H9 (cell line): ENCODE measurements at regions not wholly inside any gene's neighbourhood (a gene's known extent, or its start where the extent isn't known, plus 50 kb on each side); places are given as distances from the start of the nearest gene placed in this dataset.

Source experiments
- DNase-seq: peaks from one replicate; pipeline ENCODE4 v3.0.0-alpha.2; 2017
- H2AFZ ChIP-seq: one replicate; pipeline ENCODE4 v1.6.1; 2013; ENCODE audit warnings: mild to moderate bottlenecking, low read length, control low read depth, moderate library complexity
- H2AK5ac ChIP-seq: 2 replicates; pipeline ENCODE4 v1.6.1; 2013; ENCODE audit warnings: low read length, control low read depth, mixed read lengths; ENCODE audit not compliant: insufficient read length
- H2BK120ac ChIP-seq: one replicate; pipeline ENCODE4 v1.6.1; 2013; ENCODE audit warnings: low read depth, mild to moderate bottlenecking, low read length, control low read depth, inconsistent platforms; ENCODE audit not compliant: poor library complexity, severe bottlenecking
- H2BK12ac ChIP-seq: 2 replicates; pipeline ENCODE4 v1.6.1; 2013; ENCODE audit warnings: low read length, control low read depth, mixed read lengths, low read depth; ENCODE audit not compliant: insufficient read length
- H2BK15ac ChIP-seq: 2 replicates; pipeline ENCODE4 v1.6.1; 2013; ENCODE audit warnings: low read depth, low read length, control low read depth
- H2BK20ac ChIP-seq: one replicate; pipeline ENCODE4 v1.6.1; 2013; ENCODE audit warnings: low read depth, mild to moderate bottlenecking, low read length, control low read depth, inconsistent platforms; ENCODE audit not compliant: poor library complexity, severe bottlenecking
- H2BK5ac ChIP-seq: 2 replicates; pipeline ENCODE4 v1.6.1; 2013; ENCODE audit warnings: low read length, control low read depth, mixed read lengths; ENCODE audit not compliant: insufficient read length
- H3K14ac ChIP-seq: 2 replicates; pipeline ENCODE4 v1.6.1; 2013; ENCODE audit warnings: low read length, control low read depth; ENCODE audit not compliant: insufficient read depth
- H3K18ac ChIP-seq: 2 replicates; pipeline ENCODE4 v1.6.1; 2013; ENCODE audit warnings: low read depth, mild to moderate bottlenecking, mixed read lengths, low read length, control low read depth; ENCODE audit not compliant: insufficient read length
- H3K23ac ChIP-seq: 2 replicates; pipeline ENCODE4 v1.6.1; 2013; ENCODE audit warnings: low read length, control low read depth, mixed read lengths, low read depth; ENCODE audit not compliant: insufficient read length
- H3K23me2 ChIP-seq: 2 replicates; pipeline ENCODE4 v1.6.1; 2013; ENCODE audit warnings: low read depth, mild to moderate bottlenecking, mixed read lengths, low read length, control low read depth; ENCODE audit not compliant: insufficient read length, poor library complexity, severe bottlenecking
- H3K27ac ChIP-seq: 2 replicates; pipeline ENCODE4 v1.5.1; 2013; ENCODE audit warnings: low read length, control low read depth, mixed read lengths, low read depth; ENCODE audit not compliant: insufficient read length
- H3K27me3 ChIP-seq: 2 replicates; pipeline ENCODE4 v1.6.1; 2013; ENCODE audit warnings: low read length, control low read depth, inconsistent platforms; ENCODE audit not compliant: insufficient read depth
- H3K4ac ChIP-seq: 2 replicates; pipeline ENCODE4 v1.6.1; 2013; ENCODE audit warnings: low read depth, mild to moderate bottlenecking, control low read depth, inconsistent platforms, low read length, moderate library complexity
- H3K4me1 ChIP-seq: 2 replicates; pipeline ENCODE4 v1.6.1; 2013; ENCODE audit warnings: low read length, control low read depth, inconsistent platforms; ENCODE audit not compliant: insufficient read depth
- H3K4me2 ChIP-seq: 2 replicates; pipeline ENCODE4 v1.6.1; 2013; ENCODE audit warnings: low read length, control low read depth, mixed read lengths; ENCODE audit not compliant: insufficient read length, insufficient read depth
- H3K56ac ChIP-seq: 2 replicates; pipeline ENCODE4 v1.6.1; 2013; ENCODE audit warnings: low read depth, mild to moderate bottlenecking, mixed read lengths, low read length, control low read depth; ENCODE audit not compliant: insufficient read length
- H3K79me1 ChIP-seq: 2 replicates; pipeline ENCODE4 v1.6.1; 2013; ENCODE audit warnings: low read depth, mild to moderate bottlenecking, moderate library complexity, low read length, control low read depth, inconsistent platforms; ENCODE audit not compliant: insufficient read depth, poor library complexity, severe bottlenecking
- H3K79me2 ChIP-seq: 2 replicates; pipeline ENCODE4 v1.6.1; 2013; ENCODE audit warnings: low read length, control low read depth, inconsistent platforms; ENCODE audit not compliant: insufficient read depth
- H3K9ac ChIP-seq: 2 replicates; pipeline ENCODE4 v1.6.1; 2013; ENCODE audit warnings: low read length, control low read depth, mixed read lengths; ENCODE audit not compliant: insufficient read length; ENCODE audit errors: extremely low read depth
- H3K9me3 ChIP-seq: one replicate; pipeline ENCODE4 v1.6.1; 2013; ENCODE audit warnings: low read depth, low read length, inconsistent platforms; ENCODE audit not compliant: control insufficient read depth
- H3T11ph ChIP-seq: one replicate; pipeline ENCODE4 v1.6.1; 2013; ENCODE audit warnings: mild to moderate bottlenecking, low read length, control low read depth, inconsistent platforms
- H4K20me1 ChIP-seq: one replicate; pipeline ENCODE4 v1.6.1; 2013; ENCODE audit not compliant: control insufficient read depth, insufficient read length, insufficient read depth
- H4K5ac ChIP-seq: 2 replicates; pipeline ENCODE4 v1.6.1; 2013; ENCODE audit warnings: low read depth, mild to moderate bottlenecking, mixed read lengths, low read length, control low read depth; ENCODE audit not compliant: insufficient read length
- H4K8ac ChIP-seq: replicated peaks from 2 replicates; pipeline ENCODE4 v1.6.1; 2013; ENCODE audit warnings: low read length, control low read depth, mixed read lengths, low read depth; ENCODE audit not compliant: insufficient read length
- H4K91ac ChIP-seq: 2 replicates; pipeline ENCODE4 v1.6.1; 2013; ENCODE audit warnings: low read depth, mild to moderate bottlenecking, moderate library complexity, mixed read lengths, low read length, control low read depth; ENCODE audit not compliant: insufficient read length
- H3K27ac Mint-ChIP-seq, 3 experiments: 2 replicates in 2 of 3; 3 replicates in 1 of 3; pipeline ENCODE4 v1.8.0; 2020 to 2021; ENCODE audit warnings: mixed read lengths in 3 of 3, mild to moderate bottlenecking in 1 of 3, moderate library complexity in 1 of 3
- H3K27me3 Mint-ChIP-seq: 2 replicates; pipeline ENCODE4 v1.8.0; 2021; ENCODE audit warnings: low read depth, mild to moderate bottlenecking, moderate library complexity, mixed read lengths
- H3K36me3 Mint-ChIP-seq, 3 experiments: 2 replicates in 2 of 3; 3 replicates in 1 of 3; pipeline ENCODE4 v1.8.0; 2020 to 2021; ENCODE audit warnings: low read depth in 3 of 3, mixed read lengths in 3 of 3; ENCODE audit not compliant: insufficient read depth in 1 of 3
- H3K4me1 Mint-ChIP-seq, 2 experiments: 2 replicates each; pipeline ENCODE4 v1.8.0; 2020; ENCODE audit warnings: mixed read lengths in 2 of 2
- H3K4me3 Mint-ChIP-seq, 2 experiments: 2 replicates in 1 of 2; 3 replicates in 1 of 2; pipeline ENCODE4 v1.8.0; 2020 to 2021; ENCODE audit warnings: mild to moderate bottlenecking in 2 of 2, mixed read lengths in 2 of 2, moderate library complexity in 1 of 2
- H3K9me3 Mint-ChIP-seq, 2 experiments: 2 replicates in 1 of 2; 3 replicates in 1 of 2; pipeline ENCODE4 v1.8.0; 2020; ENCODE audit warnings: mild to moderate bottlenecking in 2 of 2, mixed read lengths in 2 of 2, moderate library complexity in 1 of 2
- CTCF ChIP-seq: fragments of 200-600 bp; sonication (generic); conservative IDR thresholded peaks from 3 replicates; pipeline ENCODE4 v1.8.0; 2021; ENCODE audit warnings: antibody characterized with exemption, mild to moderate bottlenecking
- WGBS: extraction: QIAGEN DNeasy Blood & Tissue Kit; methylation state at CpG from one replicate; pipeline ENCODE4 v1.1.7; 2013; ENCODE audit warnings: missing lambda C conversion rate, low lambda C conversion rate, mixed read lengths; ENCODE audit not compliant: insufficient read length; ENCODE audit errors: extremely low coverage; 5-methylcytosine and 5-hydroxymethylcytosine counted together

- Histone ChIP-seq H3K56ac (no peak overlapping the region), H3T11ph (no peak overlapping the region), H3K14ac (no peak overlapping the region), H4K8ac (no peak overlapping the region), H3K9ac (no peak overlapping the region), H2BK5ac (no peak overlapping the region), H3K18ac (no peak overlapping the region), H3K23me2 (no peaks in the 10 kb centered on the region), H3K23ac (no peak overlapping the region), H2BK15ac (no peak overlapping the region), H4K91ac (no peak overlapping the region), H2BK20ac (no peak overlapping the region), H2BK120ac (no peak overlapping the region), H3K4me2 (no peak overlapping the region), H3K79me1 (no peaks in the 10 kb centered on the region), H2AK5ac (no peak overlapping the region), H3K79me2 (no peaks in the 10 kb centered on the region), H3K27ac (no peak overlapping the region), H2BK12ac (no peak overlapping the region), H3K27me3 (no peaks in the 10 kb centered on the region), H3K4ac (no peak overlapping the region), H3K4me1 (no peaks in the 10 kb centered on the region), H3K9me3 (no peaks in the 10 kb centered on the region), H4K20me1 (no peaks in the 10 kb centered on the region), H4K5ac (no peak overlapping the region), H2AFZ (no peak overlapping the region)
- no peaks in the 10 kb centered on the region; the same call in 1 of the 2 replicates for H3K27me3 Mint-ChIP-seq
- H3K9me3 Mint-ChIP-seq: no peaks in the 10 kb centered on the region
- TF ChIP-seq CTCF: no peak
- no peak overlapping the region for H3K4me3 Mint-ChIP-seq
- no CpG with 5 or more reads among the region's 7 CpGs for WGBS
- DNase-seq: no peak
- H3K4me1 Mint-ChIP-seq: no peaks in the 10 kb centered on the region
- H3K36me3 Mint-ChIP-seq: no peaks in the 10 kb centered on the region
- H3K27ac Mint-ChIP-seq: no peak overlapping the region
Observed at GRCh38 chr16:7938175-7938574, 605.5 kb downstream of the RBFOX1 start.
